Osteoblast (primary cell): ENCODE measurements at regions not wholly inside any gene's neighbourhood (a gene's known extent, or its start where the extent isn't known, plus 50 kb on each side); places are given as distances from the start of the nearest gene placed in this dataset.

Experiments used
- DNase-seq: peaks from one replicate; pipeline ENCODE4 v3.0.0; 2011; ENCODE audit warnings: low spot score, mixed read lengths; ENCODE audit not compliant: insufficient read length; ENCODE audit errors: missing footprints
- H2AFZ ChIP-seq: 2 replicates; pipeline ENCODE4 v1.6.0; 2011; ENCODE audit warnings: mild to moderate bottlenecking, low read length
- H3K27ac ChIP-seq: 2 replicates; pipeline ENCODE4 v1.5.1; 2011; ENCODE audit warnings: mild to moderate bottlenecking, low read depth, low read length, moderate library complexity
- H3K27me3 ChIP-seq: 2 replicates; pipeline ENCODE4 v1.6.0; 2012; ENCODE audit warnings: mild to moderate bottlenecking, control low read depth, inconsistent platforms, low read length, moderate library complexity; ENCODE audit not compliant: insufficient read depth
- H3K36me3 ChIP-seq: 2 replicates; pipeline ENCODE4 v1.5.1; 2011; ENCODE audit warnings: mild to moderate bottlenecking, low read length, control low read depth, moderate library complexity; ENCODE audit not compliant: insufficient read depth
- H3K4me1 ChIP-seq: 2 replicates; pipeline ENCODE4 v1.5.1; 2011; ENCODE audit warnings: mild to moderate bottlenecking, low read length, control low read depth, moderate library complexity; ENCODE audit not compliant: insufficient read depth
- H3K4me2 ChIP-seq: 2 replicates; pipeline ENCODE4 v1.6.0; 2011; ENCODE audit warnings: mild to moderate bottlenecking, low read length; ENCODE audit not compliant: insufficient read depth
- H3K4me3 ChIP-seq: fragments of 200-600 bp; sonication (generic); 3 replicates; pipeline ENCODE4 v1.5.1; 2012; ENCODE audit warnings: mild to moderate bottlenecking, low read length, inconsistent platforms; ENCODE audit not compliant: insufficient read depth
- H3K79me2 ChIP-seq: 2 replicates; pipeline ENCODE4 v1.6.0; 2012; ENCODE audit warnings: mild to moderate bottlenecking, low read length, control low read depth, inconsistent platforms; ENCODE audit not compliant: insufficient read depth
- H3K9me3 ChIP-seq: 2 replicates; pipeline ENCODE4 v1.5.1; 2011; ENCODE audit warnings: low read depth, low read length, control low read depth
- H4K20me1 ChIP-seq: 2 replicates; pipeline ENCODE4 v1.6.0; 2012; ENCODE audit warnings: mild to moderate bottlenecking, low read length, control low read depth; ENCODE audit not compliant: insufficient read depth
- TF ChIP-seq, protein P1 (sequence below): IDR thresholded peaks from 2 replicates; pipeline ENCODE4 v1.5.1; 2011; ENCODE audit warnings: mild to moderate bottlenecking, low read depth, low read length, moderate library complexity; ENCODE audit errors: extremely low read depth

DNA sequence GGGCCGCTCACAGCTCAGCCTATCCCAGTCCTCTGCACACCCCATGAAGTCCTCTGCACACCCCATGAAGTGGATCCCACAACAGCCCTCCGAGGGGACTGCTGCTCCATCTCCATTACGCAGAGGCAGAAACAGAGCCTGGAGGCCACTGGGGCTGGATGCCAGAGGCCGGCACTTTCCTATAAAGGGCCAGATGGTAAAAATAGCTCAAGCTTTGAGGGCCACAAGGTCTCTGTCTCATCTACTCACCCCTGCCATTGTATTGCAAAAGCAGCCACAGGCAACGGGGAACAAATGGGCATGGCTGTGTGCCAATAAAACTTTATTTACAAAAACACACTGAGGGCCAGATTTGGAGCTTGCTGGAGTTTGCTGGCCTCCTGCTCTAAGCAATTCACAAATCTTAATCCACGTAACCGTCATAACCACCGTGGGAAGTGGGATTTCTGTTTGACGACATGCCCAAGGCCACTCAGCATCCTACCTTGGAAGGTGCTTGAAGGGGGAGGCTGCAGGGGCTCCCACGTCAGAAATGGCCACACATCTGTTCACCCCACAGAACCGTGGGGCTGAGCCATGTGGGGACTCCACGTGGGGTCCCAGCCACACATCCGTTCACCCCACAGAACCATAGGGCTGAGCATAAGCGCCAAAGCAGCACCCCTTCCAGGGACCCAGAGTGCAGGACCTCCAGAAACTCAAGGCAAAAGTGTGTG, 92.0 kb downstream of the NCOR2 start:
- TF ChIP-seq, protein P1, sequence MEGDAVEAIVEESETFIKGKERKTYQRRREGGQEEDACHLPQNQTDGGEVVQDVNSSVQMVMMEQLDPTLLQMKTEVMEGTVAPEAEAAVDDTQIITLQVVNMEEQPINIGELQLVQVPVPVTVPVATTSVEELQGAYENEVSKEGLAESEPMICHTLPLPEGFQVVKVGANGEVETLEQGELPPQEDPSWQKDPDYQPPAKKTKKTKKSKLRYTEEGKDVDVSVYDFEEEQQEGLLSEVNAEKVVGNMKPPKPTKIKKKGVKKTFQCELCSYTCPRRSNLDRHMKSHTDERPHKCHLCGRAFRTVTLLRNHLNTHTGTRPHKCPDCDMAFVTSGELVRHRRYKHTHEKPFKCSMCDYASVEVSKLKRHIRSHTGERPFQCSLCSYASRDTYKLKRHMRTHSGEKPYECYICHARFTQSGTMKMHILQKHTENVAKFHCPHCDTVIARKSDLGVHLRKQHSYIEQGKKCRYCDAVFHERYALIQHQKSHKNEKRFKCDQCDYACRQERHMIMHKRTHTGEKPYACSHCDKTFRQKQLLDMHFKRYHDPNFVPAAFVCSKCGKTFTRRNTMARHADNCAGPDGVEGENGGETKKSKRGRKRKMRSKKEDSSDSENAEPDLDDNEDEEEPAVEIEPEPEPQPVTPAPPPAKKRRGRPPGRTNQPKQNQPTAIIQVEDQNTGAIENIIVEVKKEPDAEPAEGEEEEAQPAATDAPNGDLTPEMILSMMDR: no peak
- H3K4me3 ChIP-seq: no peak overlapping the region
- H3K36me3 ChIP-seq: peaks cover 37% of the 10 kb centered on the region
- no peak overlapping the region for H3K4me2 ChIP-seq
- H3K9me3 ChIP-seq: peaks cover 3% of the 10 kb centered on the region
- H3K4me1 ChIP-seq: no peaks in the 10 kb centered on the region
- peaks cover 14% of the 10 kb centered on the region for H3K79me2 ChIP-seq
- H3K27ac ChIP-seq: no peak overlapping the region
- no peak for DNase-seq
- H3K27me3 ChIP-seq: no peaks in the 10 kb centered on the region
- no peak overlapping the region for H2AFZ ChIP-seq
- H4K20me1 ChIP-seq: peaks cover 37% of the 10 kb centered on the region

DNA sequence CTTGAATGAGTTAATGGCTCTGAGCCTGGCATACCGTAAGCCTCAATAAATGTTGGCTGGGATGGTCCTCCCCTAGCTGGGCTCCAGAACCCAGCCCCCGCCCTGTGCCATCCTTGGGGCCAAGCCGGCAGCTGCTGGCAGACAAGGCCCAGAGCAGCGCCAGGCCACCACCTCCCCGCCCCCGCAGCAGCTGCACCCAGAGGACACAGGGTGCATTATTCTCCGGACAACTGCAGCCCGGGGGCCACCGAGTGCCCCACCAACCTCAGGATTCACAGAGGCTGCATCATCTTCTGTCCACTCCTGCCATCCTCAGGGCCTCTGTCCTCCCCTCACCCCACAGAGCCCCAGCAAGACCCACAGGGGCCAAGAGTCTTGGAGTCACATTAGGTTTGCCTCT, 92.7 kb downstream of the NCOR2 start:
- TF ChIP-seq, protein P1: no peak
- Histone ChIP-seq H2AFZ (no peak overlapping the region), H3K9me3 (peaks cover 3% of the 10 kb centered on the region), H3K79me2 (peaks cover 18% of the 10 kb centered on the region), H3K4me2 (no peak overlapping the region), H3K27ac (no peak overlapping the region), H3K4me1 (no peaks in the 10 kb centered on the region), H3K4me3 (no peak overlapping the region), H3K27me3 (no peaks in the 10 kb centered on the region), H4K20me1 (peaks cover 33% of the 10 kb centered on the region), H3K36me3 (peaks cover 42% of the 10 kb centered on the region)
- DNase-seq: no peak

GRCh38 chr12:124472690-124473279, 94.6 kb downstream of the NCOR2 start:
- no peak overlapping the region for H3K4me3 ChIP-seq
- H3K9me3 ChIP-seq: peaks cover 7% of the 10 kb centered on the region
- no peaks in the 10 kb centered on the region for H3K4me1 ChIP-seq
- H3K27me3 ChIP-seq: no peaks in the 10 kb centered on the region
- TF ChIP-seq, protein P1: no peak
- no peak for DNase-seq
- peaks cover 25% of the 10 kb centered on the region for H4K20me1 ChIP-seq
- no peak overlapping the region for H2AFZ ChIP-seq
- H3K27ac ChIP-seq: no peak overlapping the region
- H3K4me2 ChIP-seq: no peak overlapping the region
- peaks cover 18% of the 10 kb centered on the region for H3K79me2 ChIP-seq
- H3K36me3 ChIP-seq: peaks cover 40% of the 10 kb centered on the region

DNA sequence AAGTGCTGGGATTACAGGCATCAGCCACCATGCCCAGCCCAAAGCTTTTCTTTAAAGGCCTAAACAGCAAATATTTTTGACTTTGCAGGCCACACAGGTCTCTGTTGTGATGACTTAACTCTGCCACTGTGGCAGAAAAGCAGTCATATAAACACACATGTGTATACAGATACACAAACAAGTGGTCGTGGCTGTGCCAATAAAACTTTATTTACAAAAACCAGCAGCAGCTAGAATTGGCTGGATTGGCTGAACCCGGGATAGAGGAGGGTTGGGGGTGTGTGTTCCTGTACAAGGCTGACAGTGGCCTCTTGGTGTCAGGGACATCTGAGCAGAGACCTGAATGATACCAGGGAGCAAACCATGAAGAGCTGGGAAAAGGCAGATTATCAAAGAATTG, 95.6 kb downstream of the NCOR2 start:
- Histone ChIP-seq H3K4me2 (no peak overlapping the region), H2AFZ (no peak overlapping the region), H3K27me3 (no peaks in the 10 kb centered on the region), H3K4me3 (no peak overlapping the region), H3K79me2 (peaks cover 20% of the 10 kb centered on the region), H3K27ac (no peak overlapping the region), H3K4me1 (no peaks in the 10 kb centered on the region), H3K9me3 (peaks cover 7% of the 10 kb centered on the region), H4K20me1 (peaks cover 25% of the 10 kb centered on the region), H3K36me3 (peaks cover 39% of the 10 kb centered on the region)
- TF ChIP-seq, protein P1: no peak
- no peak for DNase-seq
